CD14-positive monocyte (primary cell): ENCODE measurements at regions not wholly inside any gene's neighbourhood (a gene's known extent, or its start where the extent isn't known, plus 50 kb on each side); places are given as distances from the start of the nearest gene placed in this dataset.

Experiments
- DNase-seq, 3 donors: peaks; one replicate each; pipeline ENCODE4 v3.0.0-alpha.2; 2011 to 2022
- H2AFZ ChIP-seq: 2 replicates; pipeline ENCODE4 v1.6.0; 2012; ENCODE audit warnings: mild to moderate bottlenecking, low read depth, low read length, inconsistent platforms; ENCODE audit not compliant: insufficient read depth, poor library complexity, severe bottlenecking
- H3K27ac ChIP-seq, 2 donors: 1 replicate in 1 of 2; 2 replicates in 1 of 2; pipeline ENCODE4 v1.5.1; 2012 to 2013; ENCODE audit warnings: low read length in 2 of 2, control low read depth in 1 of 2, inconsistent platforms in 1 of 2, low read depth in 1 of 2, mild to moderate bottlenecking in 1 of 2
- H3K27me3 ChIP-seq, 2 donors: one replicate each; pipeline versions ENCODE4 v1.6.0 to v1.6.1; 2011 to 2013; ENCODE audit warnings: low read length in 2 of 2; ENCODE audit not compliant: control insufficient read depth in 2 of 2, insufficient read depth in 2 of 2
- H3K36me3 ChIP-seq, 2 donors: replicated peaks in 1 of 2; 1 replicate in 1 of 2; 2 replicates in 1 of 2; pipeline versions ENCODE4 v1.5.1 to v1.6.1; 2012 to 2013; ENCODE audit warnings: low read length in 2 of 2, control low read depth in 1 of 2, inconsistent platforms in 1 of 2, mild to moderate bottlenecking in 1 of 2; ENCODE audit not compliant: insufficient read depth in 2 of 2, control insufficient read depth in 1 of 2
- H3K4me1 ChIP-seq, 2 donors: 1 replicate in 1 of 2; 2 replicates in 1 of 2; pipeline versions ENCODE4 v1.5.1 to v1.6.1; 2012 to 2013; ENCODE audit warnings: low read length in 2 of 2, control low read depth in 1 of 2, inconsistent platforms in 1 of 2, mild to moderate bottlenecking in 1 of 2, moderate library complexity in 1 of 2; ENCODE audit not compliant: insufficient read depth in 2 of 2, control insufficient read depth in 1 of 2
- H3K4me2 ChIP-seq: replicated peaks from 2 replicates; pipeline ENCODE3; 2012; ENCODE audit warnings: low read length, moderate library complexity, mild to moderate bottlenecking; ENCODE audit not compliant: poor library complexity, severe bottlenecking; ENCODE audit errors: extremely low read depth
- H3K4me3 ChIP-seq, 3 experiments: fragments of 200-600 bp in 1 of 3; sonication (generic) in 1 of 3; replicated peaks in 1 of 3; 1 replicate in 2 of 3; 2 replicates in 1 of 3; pipeline ENCODE4 v1.5.1; 2011 to 2013; ENCODE audit warnings: low read length in 3 of 3, mild to moderate bottlenecking in 3 of 3, control low read depth in 2 of 3, low read depth in 2 of 3, inconsistent platforms in 1 of 3, moderate library complexity in 1 of 3
- H3K79me2 ChIP-seq: 2 replicates; pipeline ENCODE4 v1.6.0; 2012; ENCODE audit warnings: mild to moderate bottlenecking, control low read depth, inconsistent platforms, low read length, moderate library complexity; ENCODE audit not compliant: insufficient read depth
- H3K9ac ChIP-seq: 2 replicates; pipeline ENCODE4 v1.6.0; 2017; ENCODE audit warnings: low read length, mild to moderate bottlenecking; ENCODE audit not compliant: insufficient read depth, poor library complexity, severe bottlenecking
- H3K9me3 ChIP-seq, 2 donors: replicated peaks in 1 of 2; 1 replicate in 1 of 2; 2 replicates in 1 of 2; pipeline versions ENCODE4 v1.5.1 to v1.6.1; 2012 to 2013; ENCODE audit warnings: low read length in 2 of 2, control low read depth in 1 of 2; ENCODE audit not compliant: control insufficient read depth in 1 of 2, insufficient read depth in 1 of 2
- H4K20me1 ChIP-seq: 2 replicates; pipeline ENCODE4 v1.6.0; 2012; ENCODE audit warnings: mild to moderate bottlenecking, low read length, control low read depth, moderate library complexity; ENCODE audit not compliant: insufficient read depth
- H3K27ac Mint-ChIP-seq, 7 donors: one replicate each; pipeline ENCODE4 v1.8.0; 2020; ENCODE audit warnings: mild to moderate bottlenecking in 7 of 7, mixed read lengths in 7 of 7, moderate library complexity in 6 of 7, inconsistent platforms in 2 of 7
- H3K27me3 Mint-ChIP-seq, 3 donors: one replicate each; pipeline ENCODE4 v1.8.0; 2021 to 2022; ENCODE audit warnings: low read depth in 3 of 3, mild to moderate bottlenecking in 3 of 3, mixed read lengths in 3 of 3, moderate library complexity in 3 of 3, inconsistent platforms in 1 of 3
- H3K36me3 Mint-ChIP-seq, 2 donors: one replicate each; pipeline ENCODE4 v1.8.0; 2020; ENCODE audit warnings: mixed read lengths in 2 of 2, inconsistent platforms in 1 of 2, mild to moderate bottlenecking in 1 of 2
- H3K4me1 Mint-ChIP-seq: one replicate; pipeline ENCODE4 v1.8.0; 2020; ENCODE audit warnings: mild to moderate bottlenecking, mixed read lengths
- H3K4me3 Mint-ChIP-seq, 2 donors: one replicate each; pipeline ENCODE4 v1.8.0; 2020; ENCODE audit warnings: mild to moderate bottlenecking in 2 of 2, mixed read lengths in 2 of 2, moderate library complexity in 1 of 2
- H3K9me3 Mint-ChIP-seq, 7 donors: one replicate each; pipeline ENCODE4 v1.8.0; 2020 to 2022; ENCODE audit warnings: mixed read lengths in 7 of 7, mild to moderate bottlenecking in 6 of 7, moderate library complexity in 6 of 7, inconsistent platforms in 2 of 7
- CTCF ChIP-seq: fragments of 200-600 bp; IDR thresholded peaks from one replicate; pipeline ENCODE4 v1.8.0; 2022; ENCODE audit warnings: antibody characterized with exemption, mild to moderate bottlenecking
- WGBS: methylation state at CpG from one replicate; pipeline ENCODE4 v1.1.5; 2013; ENCODE audit warnings: missing lambda C conversion rate; ENCODE audit not compliant: insufficient coverage; 5-methylcytosine and 5-hydroxymethylcytosine counted together
- intact Hi-C, 2 donors: fragments of 100-400 bp; cut with micrococcal nuclease; formaldehyde crosslinking; loops; one replicate each; pipeline versions ENCODE4 v1.15.0 to v1.15.1; 2023

DNA sequence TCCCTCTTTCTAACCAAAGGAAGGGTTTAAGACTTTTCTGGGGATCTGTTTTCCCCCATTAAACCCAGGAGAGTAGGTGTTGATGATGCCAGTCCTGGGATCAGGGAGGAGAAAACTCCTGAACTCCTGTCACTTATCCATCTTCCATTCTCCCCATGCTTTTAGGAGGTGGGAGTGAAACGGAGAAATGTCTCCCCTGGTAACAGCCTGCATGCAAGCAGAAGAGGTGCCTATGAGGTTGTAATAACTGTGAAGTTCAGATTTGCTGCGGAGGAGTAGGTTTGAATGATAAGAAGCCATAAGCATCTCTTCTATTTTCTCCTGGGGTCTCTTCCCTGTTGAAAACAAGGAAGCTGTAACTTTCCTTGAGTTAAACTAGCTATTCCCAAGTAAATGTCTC, 150.8 kb downstream of the SLC4A3 start:
- no CpG with 5 or more reads among the region's 2 CpGs for WGBS
- H3K4me2 ChIP-seq: no peak overlapping the region
- no peak for TF ChIP-seq CTCF

DNA sequence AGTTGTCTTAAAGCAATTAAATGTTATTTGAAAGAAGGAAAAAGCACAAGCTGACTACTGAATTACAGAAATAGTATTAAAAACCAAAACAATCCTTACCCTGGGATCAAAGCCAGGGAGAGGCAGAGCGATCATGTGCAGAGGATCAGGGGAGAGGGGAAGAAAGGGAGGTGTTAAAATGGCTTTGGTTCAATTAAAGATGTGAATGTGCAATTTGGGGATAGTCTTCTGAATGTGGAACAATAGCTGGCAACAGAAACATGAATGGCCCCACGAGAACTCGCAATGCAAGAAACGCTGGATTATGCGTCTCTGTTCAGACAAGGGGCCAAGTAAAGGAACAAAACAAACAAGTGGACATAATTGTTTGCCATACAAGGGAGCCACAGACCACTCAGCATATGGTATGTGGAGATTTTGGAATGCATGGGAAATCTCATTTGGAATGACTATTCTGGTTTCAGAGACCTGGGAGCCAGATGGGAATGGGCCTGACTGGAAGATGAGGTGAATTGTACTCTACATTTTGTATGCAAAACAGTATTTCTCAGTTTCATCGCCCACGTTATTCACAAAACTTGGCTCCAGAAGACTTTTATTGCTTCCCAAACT, 155.4 kb downstream of the SLC4A3 start:
- H3K36me3 ChIP-seq: no peaks in the 10 kb centered on the region
- no peaks in the 10 kb centered on the region for H3K4me1 ChIP-seq
- H3K4me2 ChIP-seq: no peak overlapping the region
- no peak for TF ChIP-seq CTCF
- H3K27ac ChIP-seq: no peak overlapping the region
- no peaks in the 10 kb centered on the region for H3K4me1 Mint-ChIP-seq
- 96% methylated on average over 5 of the region's 7 CpGs for WGBS
- no peak overlapping the region for H3K9ac ChIP-seq
- no peaks in the 10 kb centered on the region for H3K36me3 Mint-ChIP-seq
- no peak overlapping the region for H3K27ac Mint-ChIP-seq
- no peak for DNase-seq
- H3K4me3 ChIP-seq: no peak overlapping the region
- intact Hi-C loops: no loop called here
- H3K9me3 Mint-ChIP-seq: peaks cover 0 to 7% (median 2%) of the 10 kb centered on the region in 7 donors
- H4K20me1 ChIP-seq: no peaks in the 10 kb centered on the region
- no peak overlapping the region for H3K4me3 Mint-ChIP-seq
- H2AFZ ChIP-seq: no peak overlapping the region
- H3K27me3 ChIP-seq: no peaks in the 10 kb centered on the region
- peaks cover 3 to 4% (median 3%) of the 10 kb centered on the region in 3 donors for H3K27me3 Mint-ChIP-seq
- no peaks in the 10 kb centered on the region for H3K9me3 ChIP-seq
- H3K79me2 ChIP-seq: no peaks in the 10 kb centered on the region

More for the DNA sequence above, 150.8 kb downstream of the SLC4A3 start:
- Mint-ChIP-seq H3K27ac (peak overlapping the region in 1 of 7 donors; percentile 12), H3K36me3 (no peaks in the 10 kb centered on the region), H3K4me1 (no peaks in the 10 kb centered on the region), H3K27me3 (peaks cover 3 to 6% (median 4%) of the 10 kb centered on the region in 3 donors), H3K4me3 (no peak overlapping the region), H3K9me3 (peaks cover 0 to 9% (median 1%) of the 10 kb centered on the region in 7 donors)
- Histone ChIP-seq H3K9ac (no peak overlapping the region), H3K36me3 (no peaks in the 10 kb centered on the region), H3K27me3 (no peaks in the 10 kb centered on the region), H3K4me1 (no peaks in the 10 kb centered on the region), H4K20me1 (no peaks in the 10 kb centered on the region), H2AFZ (no peak overlapping the region), H3K27ac (no peak overlapping the region), H3K4me3 (no peak overlapping the region), H3K9me3 (no peaks in the 10 kb centered on the region), H3K79me2 (no peaks in the 10 kb centered on the region)
- intact Hi-C loops: no loop called here
- no peak for DNase-seq
